Body of pancreas (tissue), 4 donors: ENCODE measurements at regions not wholly inside any gene's neighbourhood (a gene's known extent, or its start where the extent isn't known, plus 50 kb on each side); places are given as distances from the start of the nearest gene placed in this dataset.

Experiments
- ATAC-seq: fragments of 150-250 bp; one replicate; pipeline ENCODE4 v1.9.1; 2016
- DNase-seq, 4 donors: peaks; one replicate each; pipeline ENCODE4 v3.0.0-alpha.2; 2019
- H3K27ac ChIP-seq, 4 donors: fragments of 200-600 bp; sonication (generic); 1 replicate in 3 of 4; 2 replicates in 1 of 4; pipeline versions ENCODE4 v1.5.1 to v1.6.1; 2016 to 2019; ENCODE audit warnings: mild to moderate bottlenecking in 1 of 4, mixed read lengths in 1 of 4, moderate library complexity in 1 of 4
- H3K27me3 ChIP-seq, 2 donors: fragments of 200-600 bp; sonication (generic); one replicate each; pipeline ENCODE4 v1.6.0; 2016; ENCODE audit warnings: mild to moderate bottlenecking in 1 of 2
- H3K36me3 ChIP-seq, 2 donors: fragments of 200-600 bp; sonication (generic); replicated peaks in 1 of 2; 2 replicates each; pipeline ENCODE4 v1.5.1; 2016; ENCODE audit warnings: low read depth in 2 of 2; ENCODE audit not compliant: insufficient read depth in 1 of 2
- H3K4me1 ChIP-seq: fragments of 200-600 bp; sonication (generic); one replicate; pipeline ENCODE4 v1.6.0; 2016
- H3K4me3 ChIP-seq, 2 donors: fragments of 200-600 bp; sonication (generic); 1 replicate in 1 of 2; 2 replicates in 1 of 2; pipeline ENCODE4 v1.5.1; 2016 to 2019
- H3K9me3 ChIP-seq, 3 donors: fragments of 200-600 bp; sonication (generic); 1 replicate in 2 of 3; 2 replicates in 1 of 3; pipeline ENCODE4 v1.5.1; 2016
- CTCF ChIP-seq, 7 experiments: fragments of 450-650 bp in 4 of 7; fragments of 200-600 bp in 3 of 7; sonication (generic) in 3 of 7; IDR thresholded peaks; one replicate each; pipeline ENCODE4 v1.5.1; 2016 to 2019; ENCODE audit warnings: antibody characterized with exemption in 7 of 7
- POLR2A ChIP-seq, 3 donors: fragments of 450-650 bp; IDR thresholded peaks; one replicate each; pipeline ENCODE4 v1.6.1; 2016; ENCODE audit warnings: antibody characterized with exemption in 3 of 3, mild to moderate bottlenecking in 2 of 3
- WGBS, 2 donors: methylation state at CpG; one replicate each; pipeline ENCODE4 v1.1.5; 2017; 5-methylcytosine and 5-hydroxymethylcytosine counted together
- intact Hi-C: fragments of 100-400 bp; cut with DNase I; formaldehyde crosslinking; loops from one replicate; pipeline ENCODE4 v1.15.1; 2023

- no peaks in the 10 kb centered on the region for H3K36me3 ChIP-seq
- ATAC-seq, result no peak
- H3K27me3 ChIP-seq, result no peaks in the 10 kb centered on the region
- H3K4me1 ChIP-seq, result no peaks in the 10 kb centered on the region
- no peak overlapping the region for H3K27ac ChIP-seq
- H3K4me3 ChIP-seq, result no peak overlapping the region
- WGBS, 2 donors, result 10 to 15% methylated on average over 3 of the region's 3 CpGs
- intact Hi-C loops, result no loop called here
- H3K9me3 ChIP-seq, result no peaks in the 10 kb centered on the region
- no peak for DNase-seq
- TF ChIP-seq CTCF (IDR thresholded peaks at IDR 0.05) (no peak), POLR2A (IDR thresholded peaks at IDR 0.05) (no peak)
Observed at GRCh38 chr18:67954594-67954993, 438.1 kb upstream of the DSEL start.

GRCh38 chr18:67951137-67951536, 434.6 kb upstream of the DSEL start:
- WGBS, 2 donors, result 48 to 49% methylated on average over 7 of the region's 7 CpGs
- H3K27ac ChIP-seq, result no peak overlapping the region

GRCh38 chr18:67938660-67939059, 422.1 kb upstream of the DSEL start:
- 46 to 62% methylated on average over 3 of the region's 3 CpGs for WGBS, 2 donors
- Histone ChIP-seq H3K27ac (no peak overlapping the region), H3K4me3 (no peak overlapping the region), H3K27me3 (no peaks in the 10 kb centered on the region), H3K9me3 (no peaks in the 10 kb centered on the region), H3K36me3 (no peaks in the 10 kb centered on the region), H3K4me1 (no peaks in the 10 kb centered on the region)
- ATAC-seq, result no peak
- no peak for DNase-seq
- TF ChIP-seq POLR2A (IDR thresholded peaks at IDR 0.05) (no peak), CTCF (IDR thresholded peaks at IDR 0.05) (no peak)
- intact Hi-C loops, result no loop called here

More at GRCh38 chr18:67951137-67951536, 434.6 kb upstream of the DSEL start:
- ATAC-seq (no peak), DNase-seq (no peak)
- TF ChIP-seq CTCF (IDR thresholded peaks at IDR 0.05) (no peak), POLR2A (IDR thresholded peaks at IDR 0.05) (no peak)
- no peaks in the 10 kb centered on the region for H3K27me3 ChIP-seq
- H3K4me3 ChIP-seq, result no peak overlapping the region
- H3K36me3 ChIP-seq, result no peaks in the 10 kb centered on the region
- no peaks in the 10 kb centered on the region for H3K4me1 ChIP-seq
- no peaks in the 10 kb centered on the region for H3K9me3 ChIP-seq
- intact Hi-C loops, result no loop called here

GRCh38 chr18:67935638-67936037, 419.1 kb upstream of the DSEL start:
- Histone ChIP-seq H3K9me3 (no peaks in the 10 kb centered on the region), H3K36me3 (no peaks in the 10 kb centered on the region), H3K4me1 (no peaks in the 10 kb centered on the region), H3K27ac (no peak overlapping the region), H3K27me3 (no peaks in the 10 kb centered on the region), H3K4me3 (no peak overlapping the region)
- ATAC-seq (no peak), DNase-seq (no peak)
- WGBS, 2 donors, result 54 to 61% methylated on average over 3 of the region's 3 CpGs
- intact Hi-C loops, result no loop called here
- TF ChIP-seq POLR2A (IDR thresholded peaks at IDR 0.05), result no peak
- TF ChIP-seq CTCF (IDR thresholded peaks at IDR 0.05), result no peak

GRCh38 chr18:67933271-67933670, 416.8 kb upstream of the DSEL start:
- Histone ChIP-seq H3K9me3 (no peaks in the 10 kb centered on the region), H3K4me1 (no peaks in the 10 kb centered on the region), H3K36me3 (no peaks in the 10 kb centered on the region), H3K27me3 (no peaks in the 10 kb centered on the region), H3K27ac (no peak overlapping the region), H3K4me3 (no peak overlapping the region)
- no peak for DNase-seq
- 50 to 52% methylated on average over 1 of the region's 1 CpG for WGBS, 2 donors
- ATAC-seq, result no peak
- TF ChIP-seq POLR2A (IDR thresholded peaks at IDR 0.05), result no peak
- intact Hi-C loops, result no loop called here
